HCEC 1CT (cell line): ENCODE measurements at regions not wholly inside any gene's neighbourhood (a gene's known extent, or its start where the extent isn't known, plus 50 kb on each side); places are given as distances from the start of the nearest gene placed in this dataset.

Experiments
- DNase-seq: peaks from one replicate; pipeline ENCODE4 v3.0.0-alpha.2; 2017

DNA sequence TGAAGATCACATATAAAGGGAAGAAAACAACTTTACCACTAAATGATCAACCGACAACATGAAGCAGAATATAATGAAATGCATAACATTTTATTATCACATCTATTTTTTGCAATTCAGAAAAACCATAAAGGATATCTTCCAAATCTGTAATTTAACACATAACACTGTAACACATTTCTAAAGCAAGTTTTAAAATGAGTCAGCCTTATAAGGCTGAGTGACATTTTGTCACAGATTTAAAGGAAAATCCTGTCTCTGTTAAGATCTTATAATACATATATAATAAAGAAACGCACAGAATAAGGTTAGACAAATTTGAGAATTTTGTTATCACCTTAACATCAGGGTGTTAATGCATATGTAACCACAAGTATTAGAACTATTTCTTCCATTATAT is 198.4 kb upstream of the RASA1 start:
- no peak for DNase-seq

DNA sequence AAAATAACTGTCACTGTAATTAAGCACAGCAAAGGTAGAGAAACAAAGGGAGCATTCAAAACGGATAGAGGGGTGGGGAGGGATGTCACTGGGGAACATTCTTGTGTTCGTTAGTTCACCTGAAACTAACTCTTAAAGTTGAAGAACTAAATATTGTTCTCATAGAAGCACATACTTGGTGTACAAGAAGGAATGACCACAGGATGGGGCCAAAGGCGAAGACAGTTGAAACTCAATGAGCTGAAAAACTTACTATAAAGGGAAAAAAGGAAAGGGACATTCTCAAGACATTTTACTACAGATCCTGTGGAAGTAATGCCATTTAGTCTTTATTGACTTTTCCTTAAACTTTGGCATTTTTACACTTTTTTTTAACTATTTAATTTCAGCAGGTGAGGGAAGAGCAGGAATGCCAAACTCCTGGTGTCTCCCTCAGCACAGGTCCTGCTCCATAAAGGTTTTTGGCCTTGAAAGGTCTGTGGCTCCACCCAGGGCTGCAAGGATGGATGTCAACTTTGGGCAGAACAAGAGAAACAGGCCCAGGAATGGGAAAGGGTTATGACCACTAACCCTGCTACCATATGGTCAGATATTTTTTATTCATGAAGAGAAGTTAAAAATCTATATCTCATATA is 197.6 kb upstream of the RASA1 start:
- peak; percentile 55 for DNase-seq

DNA sequence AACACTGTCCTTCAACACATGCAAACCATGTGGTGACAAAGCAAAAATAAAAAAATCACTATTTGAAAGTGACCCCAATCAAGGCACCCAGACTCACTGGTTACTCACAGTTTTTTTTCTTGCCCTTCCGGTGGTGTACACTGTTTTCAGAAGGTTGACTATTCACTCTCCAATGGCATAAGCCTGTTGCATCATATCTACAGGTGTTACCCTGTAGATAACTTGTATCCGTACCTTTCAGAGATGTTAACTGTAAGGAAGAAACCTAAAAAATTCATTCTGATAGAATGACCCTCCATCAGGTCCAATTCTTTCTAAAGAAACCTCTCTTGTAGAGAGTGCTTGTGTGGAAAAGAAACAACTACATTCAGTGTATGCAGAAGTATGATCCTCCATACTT is 193.6 kb upstream of the RASA1 start:
- no peak for DNase-seq

DNA sequence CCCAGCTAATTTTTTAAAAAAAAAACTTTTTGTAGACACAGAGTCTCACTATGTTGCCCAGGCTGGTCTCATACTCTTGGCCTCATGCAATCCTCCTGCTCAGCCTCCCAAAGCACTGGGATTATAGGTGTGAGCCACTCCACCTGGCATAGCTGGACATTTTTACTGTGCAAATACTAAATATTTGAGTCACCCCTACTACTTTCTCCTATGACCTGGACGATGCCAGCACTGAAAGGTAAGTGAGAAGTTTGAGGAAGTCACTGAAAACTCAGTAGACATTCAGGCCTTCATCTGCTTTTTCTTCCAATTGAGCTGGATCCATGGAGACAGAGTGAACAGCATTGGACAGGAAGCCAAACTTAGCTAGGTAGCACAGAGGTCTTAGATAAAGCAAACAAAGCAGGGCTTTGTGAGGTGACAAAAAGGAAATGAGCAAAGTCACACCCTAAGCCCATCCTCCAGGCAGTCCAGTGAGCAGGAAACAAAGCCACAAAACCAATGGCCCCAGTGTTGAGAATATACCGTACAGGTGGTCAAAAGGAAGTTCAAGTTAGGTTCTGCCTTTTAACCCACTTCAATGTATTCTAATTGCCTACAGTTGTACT is 192.6 kb upstream of the RASA1 start:
- no peak for DNase-seq

DNA sequence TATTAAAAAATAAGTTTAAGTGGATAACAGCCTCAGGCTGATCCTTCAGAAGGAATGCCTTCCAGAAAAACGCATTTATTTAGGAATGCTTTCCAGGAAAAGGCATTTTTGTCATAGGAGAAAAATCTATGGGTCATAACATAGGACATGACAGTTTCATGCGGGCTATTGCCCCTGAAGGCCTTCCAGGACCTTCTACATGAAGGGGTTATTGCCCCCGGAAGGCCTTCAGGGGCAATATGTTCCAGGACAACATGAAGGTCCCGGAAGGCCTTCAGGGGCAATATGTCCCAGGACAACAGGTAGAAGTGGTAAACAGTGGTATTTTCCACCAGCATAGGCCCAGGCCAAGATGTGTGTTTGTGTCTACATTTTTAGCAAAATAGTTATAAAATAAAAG is 191.3 kb upstream of the RASA1 start:
- DNase-seq: no peak

DNA sequence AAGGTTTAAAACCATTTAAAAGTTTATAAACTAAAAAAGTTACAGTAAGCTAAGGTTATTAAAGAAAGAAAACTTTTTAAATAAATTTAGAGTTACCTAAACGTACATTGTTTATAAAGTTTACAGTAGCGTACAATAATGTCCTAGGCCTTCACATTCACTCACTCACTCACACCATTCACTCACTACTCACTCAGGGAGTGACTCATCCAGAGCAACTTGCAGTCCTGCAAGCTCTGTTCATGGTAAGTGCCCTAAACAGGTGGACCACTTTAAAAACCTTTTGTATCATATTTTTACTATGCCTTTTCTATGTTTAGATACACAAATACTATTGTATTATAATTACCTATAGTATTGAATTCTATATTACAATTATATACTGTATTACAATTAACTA is 190.8 kb upstream of the RASA1 start:
- peak; percentile 59 for DNase-seq

DNA sequence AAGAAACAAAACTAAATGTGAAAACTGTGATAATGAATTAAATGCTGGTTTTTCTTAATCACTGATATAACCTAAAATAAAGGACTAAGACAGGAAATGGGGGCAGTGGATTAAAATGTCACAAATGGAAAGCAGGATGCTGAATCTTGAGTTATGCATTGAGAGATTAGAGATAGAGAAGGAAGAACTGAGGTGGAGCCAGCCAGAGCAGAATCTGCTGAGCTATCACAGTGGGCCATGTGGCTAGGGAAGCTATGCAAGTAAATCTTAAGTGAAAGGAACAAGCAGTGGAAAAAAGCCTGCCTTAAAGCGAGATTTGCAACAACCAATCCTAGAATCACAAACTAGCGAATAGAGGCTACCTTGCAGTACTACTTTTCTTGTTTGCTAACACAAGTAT is 188.5 kb upstream of the RASA1 start:
- no peak for DNase-seq

DNA sequence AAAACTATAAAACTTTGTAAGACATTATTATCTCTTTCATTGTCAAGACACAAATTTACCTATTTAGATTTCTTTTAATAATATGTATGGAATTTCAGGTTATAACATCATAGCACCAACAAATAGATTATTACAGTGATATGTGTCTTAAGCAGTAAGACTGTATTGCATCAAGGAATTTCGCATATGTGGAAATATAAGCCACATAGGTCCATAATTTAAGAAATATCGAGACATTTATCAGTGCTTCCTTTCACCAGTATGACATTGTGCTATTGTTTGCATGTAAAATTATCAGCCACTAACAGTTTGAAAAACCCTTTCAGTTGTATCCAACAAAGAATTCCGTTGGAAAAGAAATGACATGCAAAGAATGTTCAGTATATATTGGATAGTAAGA is 186.7 kb upstream of the RASA1 start:
- no peak for DNase-seq

DNA sequence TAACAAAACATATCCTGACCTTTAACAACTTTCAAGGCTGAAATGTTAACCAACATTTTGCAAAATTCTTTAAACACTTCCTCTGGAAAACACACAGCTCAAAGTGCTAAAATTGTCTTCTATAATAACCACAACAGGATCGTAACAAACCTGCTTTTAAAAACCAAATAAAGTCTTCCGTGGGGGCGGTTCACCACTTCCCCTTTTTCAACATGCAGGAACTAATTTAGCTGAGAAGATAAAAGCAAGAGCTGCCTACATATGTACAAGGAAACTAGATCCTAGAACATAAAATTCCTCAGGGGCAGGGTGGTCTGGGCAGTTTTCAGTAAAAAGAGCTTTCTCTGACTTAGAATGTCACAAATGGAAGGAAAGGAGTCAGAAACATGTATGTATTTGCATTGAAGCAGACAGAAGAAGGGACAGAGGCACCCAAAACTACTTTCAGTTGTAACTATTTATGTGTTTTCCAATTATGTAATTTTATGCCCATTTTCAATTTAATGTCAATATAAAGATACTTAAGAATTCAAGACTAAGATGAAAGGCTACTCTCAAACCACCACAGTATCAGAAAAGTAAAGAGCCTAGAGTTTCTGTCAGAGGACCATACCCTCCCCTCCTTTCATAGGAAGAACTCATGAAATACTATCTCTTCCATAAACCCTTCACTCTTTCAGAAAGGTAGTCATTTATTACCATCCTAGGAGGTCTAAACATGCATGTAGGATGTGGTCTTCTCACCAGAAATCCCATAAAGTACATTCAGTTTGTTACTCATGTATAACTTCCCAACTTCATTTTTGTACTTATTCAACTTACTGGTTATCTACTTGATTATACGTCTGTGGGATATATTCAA is 185.9 kb upstream of the RASA1 start:
- DNase-seq: no peak

DNA sequence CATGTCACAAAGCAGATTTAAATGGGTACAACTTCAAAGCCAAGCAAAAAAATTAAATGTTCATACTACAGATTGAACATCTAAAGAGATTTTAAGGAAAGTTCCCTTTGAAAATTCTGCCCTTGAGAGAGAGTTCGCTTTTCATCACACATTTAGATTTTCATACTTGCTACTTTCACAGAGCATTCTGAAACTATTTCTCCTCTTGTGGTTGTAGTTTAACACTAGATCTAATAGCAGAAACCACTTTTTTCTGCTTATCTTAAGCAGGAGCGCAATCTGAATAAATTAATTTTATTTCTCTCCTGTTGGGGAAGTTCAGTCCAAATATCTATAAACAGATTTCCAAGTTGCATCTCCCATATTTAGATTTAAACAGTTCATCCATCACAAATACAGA is 173.3 kb upstream of the RASA1 start:
- DNase-seq: no peak

DNA sequence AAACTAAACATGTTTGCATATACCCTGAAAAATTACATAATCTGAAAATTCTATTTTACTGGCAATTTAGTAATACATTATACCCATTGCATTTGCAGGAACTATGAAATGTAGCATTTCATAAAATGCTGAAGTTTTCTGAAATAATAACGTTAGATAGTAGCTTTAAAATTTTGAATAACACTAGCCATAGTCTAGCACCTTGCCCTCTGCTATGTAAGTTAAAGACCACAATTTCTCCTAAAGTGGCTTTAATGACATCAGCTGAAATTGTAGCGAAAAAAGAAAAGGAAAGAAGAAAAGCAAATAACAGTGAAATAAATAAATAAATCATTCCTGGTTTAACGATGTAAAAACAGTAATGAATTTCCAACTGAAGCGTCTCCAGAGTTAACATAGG is 172.8 kb upstream of the RASA1 start:
- DNase-seq: no peak

DNA sequence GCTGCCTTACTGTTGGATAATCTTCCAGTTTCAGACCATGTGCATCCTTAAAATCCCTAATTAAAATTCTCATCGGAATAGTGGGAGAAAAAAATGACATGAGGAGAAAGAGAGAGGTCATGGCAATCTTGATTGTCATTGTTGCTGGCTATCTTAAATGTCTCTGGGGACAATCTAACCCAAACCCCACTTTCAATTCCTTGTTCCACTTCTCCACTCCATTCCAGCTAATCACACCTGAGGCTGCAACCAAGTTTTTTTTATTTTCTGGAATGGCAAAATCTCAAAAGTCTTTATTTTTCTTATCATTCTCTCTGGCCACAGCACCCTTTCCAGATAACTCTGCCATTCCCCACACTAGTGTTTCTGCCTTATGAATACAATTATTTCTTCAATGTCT is 171.9 kb upstream of the RASA1 start:
- no peak for DNase-seq

DNA sequence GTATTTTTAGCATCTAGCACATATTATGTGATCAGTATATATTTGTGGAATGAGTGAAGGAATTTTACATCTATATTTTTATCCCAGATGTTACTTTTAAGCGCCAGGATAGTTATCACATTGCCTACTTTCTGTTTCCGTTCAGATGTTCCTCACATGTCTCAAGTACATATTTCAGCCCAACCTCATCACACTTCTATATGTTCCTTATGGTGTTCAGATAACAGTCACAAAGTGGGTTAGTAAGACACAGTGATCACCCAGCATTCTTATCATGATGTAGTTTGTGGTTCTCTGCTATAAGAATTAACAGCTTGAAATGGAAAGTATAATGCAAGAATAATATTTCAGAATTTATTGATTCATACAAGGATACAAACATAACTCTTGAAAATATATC is 170.0 kb upstream of the RASA1 start:
- DNase-seq: no peak

DNA sequence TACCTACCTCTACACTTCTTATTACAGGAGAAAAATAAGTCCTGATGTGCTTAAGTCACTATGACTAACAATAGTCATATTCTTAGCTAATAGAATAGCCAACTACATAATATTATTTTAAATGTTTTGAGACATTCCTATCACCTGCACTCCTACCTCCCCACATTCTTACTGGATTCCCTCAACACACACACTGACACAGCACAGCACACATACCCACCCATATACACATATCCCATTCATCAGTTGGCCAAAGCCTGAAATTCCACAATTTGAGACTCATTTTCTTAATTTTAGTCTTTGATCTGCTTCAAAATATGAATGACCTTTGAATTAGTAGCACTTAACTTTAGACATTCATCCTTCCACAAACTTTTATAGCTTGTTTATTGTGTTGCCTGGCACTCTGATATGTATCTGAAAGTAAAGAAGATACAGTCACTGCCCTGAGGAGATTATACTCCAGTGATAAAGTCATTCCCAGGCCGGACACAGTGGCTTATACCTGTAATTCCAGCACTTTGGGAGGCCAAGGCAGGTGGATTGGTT is 168.3 kb upstream of the RASA1 start:
- no peak for DNase-seq

DNA sequence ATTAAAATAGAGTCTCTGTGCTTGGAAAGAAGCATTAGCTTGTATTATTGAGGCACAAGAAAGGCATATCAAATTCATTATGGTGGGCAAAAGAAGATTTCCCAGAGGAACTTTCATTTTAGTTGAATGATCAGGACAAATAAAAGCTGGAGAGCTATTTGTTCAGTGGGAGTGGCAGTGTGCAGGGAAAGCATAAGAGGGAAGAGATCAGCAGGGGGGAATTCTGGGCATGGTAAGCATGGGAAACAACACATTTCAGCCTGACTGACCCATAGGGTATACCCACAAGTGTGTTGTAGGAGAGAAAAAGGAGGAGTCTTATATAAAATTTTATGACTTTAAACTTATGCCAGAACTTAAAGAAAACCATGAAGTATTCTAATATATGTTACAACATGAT is 167.7 kb upstream of the RASA1 start:
- DNase-seq: no peak

DNA sequence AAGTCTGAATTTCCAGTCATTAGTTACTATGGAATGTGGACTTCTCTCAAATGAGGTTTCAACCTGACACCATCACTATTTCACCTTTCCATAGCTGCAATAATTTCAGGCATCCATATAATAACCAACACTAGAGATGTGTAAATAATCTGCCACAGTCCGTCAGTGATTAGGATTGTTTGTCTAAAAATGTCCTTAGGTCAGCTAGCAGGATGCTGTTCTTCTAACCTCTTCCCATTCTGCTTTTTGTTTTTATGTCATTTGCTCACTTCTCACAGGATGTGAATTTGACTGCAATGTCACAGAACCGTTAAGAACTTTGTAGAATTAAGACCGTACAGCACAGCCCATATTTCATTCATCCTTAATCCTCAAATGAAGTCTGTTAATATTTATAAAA is 166.4 kb upstream of the RASA1 start:
- no peak for DNase-seq

DNA sequence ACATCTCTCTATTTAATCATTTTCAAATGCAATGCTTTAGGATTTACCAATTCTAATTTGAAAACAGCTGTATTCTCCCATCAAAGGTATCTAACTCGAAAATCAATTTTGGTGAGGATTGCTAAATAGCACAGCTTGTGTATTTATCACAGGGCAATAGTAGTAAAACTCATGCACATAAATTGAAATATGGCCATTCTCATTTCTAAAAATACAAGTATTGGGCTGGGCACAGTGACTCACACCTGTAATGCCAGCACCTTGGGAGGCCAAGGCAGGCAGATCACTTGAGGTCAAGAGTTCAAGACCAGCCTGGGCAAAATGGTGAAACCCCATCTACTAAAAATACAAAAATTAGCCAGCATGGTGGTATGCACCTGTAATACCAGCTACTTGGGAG is 164.8 kb upstream of the RASA1 start:
- DNase-seq: no peak

DNA sequence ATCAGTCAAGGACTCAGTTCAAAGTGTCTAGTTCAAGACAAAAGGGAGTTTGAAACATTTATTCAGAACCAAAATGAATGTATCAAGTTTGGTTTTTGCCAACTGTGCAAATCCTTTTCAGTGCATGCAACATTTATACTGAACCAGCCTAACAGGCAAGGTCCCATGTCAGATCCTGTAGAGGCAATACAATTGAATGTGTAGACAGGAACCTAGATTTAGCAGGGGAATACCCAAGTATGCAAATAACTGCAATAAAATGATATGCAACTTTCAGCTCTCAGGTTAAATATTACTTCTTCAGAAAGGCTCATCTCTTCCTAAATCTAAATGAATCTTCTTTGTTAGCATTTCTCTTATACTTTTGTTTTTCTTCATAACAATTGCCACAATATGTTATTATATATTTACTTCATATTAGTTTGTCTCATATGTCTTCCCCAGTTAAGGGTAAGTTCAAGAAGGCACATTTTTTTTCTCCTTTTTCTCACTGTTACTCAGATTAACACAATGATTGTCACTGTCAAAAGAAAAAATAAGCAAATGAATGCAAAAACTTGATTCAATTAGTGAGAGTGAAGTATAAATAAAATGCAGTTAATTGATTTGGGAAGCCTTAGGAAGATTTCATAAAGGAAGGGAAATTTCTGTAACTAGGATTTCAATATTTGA is 163.9 kb upstream of the RASA1 start:
- no peak for DNase-seq

DNA sequence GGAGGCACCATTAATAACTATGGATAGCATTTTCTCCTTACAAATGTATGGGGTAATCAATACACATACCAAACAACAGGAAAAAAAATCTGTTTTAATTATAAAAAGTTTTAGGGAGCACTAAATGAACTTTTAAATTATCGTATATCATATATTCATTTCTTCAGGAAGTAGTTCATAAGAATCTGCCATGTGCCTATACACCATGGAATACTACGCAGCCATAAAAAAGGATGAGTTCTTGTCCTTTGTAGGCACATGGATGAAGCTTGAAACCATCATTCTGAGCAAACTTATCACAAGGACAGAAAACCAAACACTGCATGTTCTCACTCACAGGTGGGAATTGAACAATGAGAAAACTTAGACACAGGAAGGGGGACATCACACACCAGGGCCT is 162.1 kb upstream of the RASA1 start:
- no peak for DNase-seq

DNA sequence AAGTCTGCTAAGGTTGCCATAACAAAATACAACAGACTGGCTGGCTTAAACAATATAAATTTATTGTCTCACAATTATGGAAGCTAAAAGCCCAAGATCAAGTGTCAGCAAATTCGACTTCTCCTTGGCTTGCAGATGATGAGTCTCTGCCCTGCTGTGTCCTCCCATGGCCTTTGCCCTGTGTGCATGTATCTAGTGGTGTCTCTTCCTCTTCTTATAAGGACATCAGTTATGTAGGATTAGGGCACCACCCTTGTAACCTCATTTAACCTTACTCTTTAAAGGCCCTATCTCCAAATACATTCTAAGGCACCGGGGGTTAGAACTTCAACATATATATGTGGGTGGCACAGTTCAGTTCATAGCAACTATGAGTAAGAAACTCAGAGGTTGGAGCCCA is 157.9 kb upstream of the RASA1 start:
- no peak for DNase-seq

DNA sequence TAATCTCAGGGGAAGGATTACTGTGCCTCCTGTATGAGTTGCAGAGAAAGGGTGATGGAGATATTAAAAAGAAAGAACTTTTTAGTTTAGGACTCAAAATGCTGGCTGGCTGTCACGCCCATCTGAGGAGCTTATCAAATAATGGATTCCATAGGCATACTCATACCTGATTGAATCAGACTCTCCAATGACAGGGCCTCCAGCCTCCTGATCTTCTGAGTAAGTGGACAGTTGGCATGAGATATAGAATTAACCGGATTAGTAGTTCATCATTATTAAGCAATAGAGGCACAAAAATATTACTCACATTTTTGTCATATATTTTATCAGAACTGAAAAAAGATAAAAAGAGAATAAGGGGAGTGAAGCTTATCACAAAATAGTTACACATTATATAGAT is 157.0 kb upstream of the RASA1 start:
- DNase-seq: no peak

DNA sequence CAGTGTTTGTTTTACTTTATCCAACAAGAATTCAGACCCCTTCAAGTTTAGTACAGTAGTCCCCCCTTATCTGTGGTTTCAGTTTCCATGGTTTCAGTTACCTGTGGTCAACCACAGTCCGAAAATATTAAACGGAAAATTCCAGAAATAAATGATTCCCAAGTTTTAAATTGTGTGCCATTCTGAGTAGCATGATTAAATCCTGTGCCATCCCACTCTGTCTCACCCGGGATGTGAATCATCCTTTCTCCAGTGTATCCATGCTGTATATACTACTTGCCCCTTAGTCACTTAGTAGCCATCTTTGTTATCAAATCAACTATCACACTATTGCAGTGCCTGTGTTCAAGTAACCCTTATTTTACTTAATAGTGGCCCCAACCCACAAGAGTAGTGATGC is 153.8 kb upstream of the RASA1 start:
- peak; percentile 82 for DNase-seq

DNA sequence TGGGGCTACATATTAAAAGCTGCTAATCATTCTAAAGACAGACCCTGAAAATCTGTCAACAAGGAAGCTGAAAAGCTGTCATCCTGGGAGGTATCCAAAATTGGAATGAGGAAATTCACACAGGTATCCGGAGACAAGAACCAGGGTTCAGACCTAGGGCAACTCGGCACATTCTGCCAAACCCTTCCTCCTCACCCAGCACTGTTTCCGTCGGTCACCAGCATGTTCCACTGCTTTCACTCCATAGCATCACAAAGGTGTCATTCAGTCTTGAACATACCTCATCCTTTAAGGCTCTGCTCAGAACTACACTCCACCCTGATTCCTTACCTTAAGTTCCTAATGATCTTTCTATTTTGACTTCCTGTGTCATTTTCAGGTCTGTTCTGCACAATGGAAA is 153.1 kb upstream of the RASA1 start:
- DNase-seq: no peak
